Glutamatergic neuron (in vitro differentiated cells): ENCODE measurements at regions not wholly inside any gene's neighbourhood (a gene's known extent, or its start where the extent isn't known, plus 50 kb on each side); places are given as distances from the start of the nearest gene placed in this dataset.

ENCODE experiments used
- DNase-seq: peaks from one replicate; pipeline ENCODE4 v3.0.0; 2022
- H3K27ac Mint-ChIP-seq: one replicate; pipeline ENCODE4 v1.8.0; 2020; ENCODE audit warnings: mild to moderate bottlenecking, mixed read lengths, inconsistent platforms; ENCODE audit not compliant: unreplicated experiment
- H3K27me3 Mint-ChIP-seq: one replicate; pipeline ENCODE4 v1.8.0; 2020; ENCODE audit warnings: mild to moderate bottlenecking, moderate library complexity, mixed read lengths, inconsistent platforms; ENCODE audit not compliant: unreplicated experiment
- H3K36me3 Mint-ChIP-seq: one replicate; pipeline ENCODE4 v1.8.0; 2020; ENCODE audit warnings: mild to moderate bottlenecking, mixed read lengths, inconsistent platforms; ENCODE audit not compliant: unreplicated experiment
- H3K4me1 Mint-ChIP-seq: one replicate; pipeline ENCODE4 v1.8.0; 2020; ENCODE audit warnings: mild to moderate bottlenecking, low read depth, mixed read lengths, inconsistent platforms; ENCODE audit not compliant: unreplicated experiment
- H3K4me3 Mint-ChIP-seq: one replicate; pipeline ENCODE4 v1.8.0; 2020; ENCODE audit warnings: mild to moderate bottlenecking, mixed read lengths, inconsistent platforms; ENCODE audit not compliant: unreplicated experiment
- H3K9me3 Mint-ChIP-seq: one replicate; pipeline ENCODE4 v1.8.0; 2020; ENCODE audit warnings: mild to moderate bottlenecking, moderate library complexity, mixed read lengths, inconsistent platforms; ENCODE audit not compliant: unreplicated experiment
- TF ChIP-seq, protein P1 (sequence below): fragments of 200-600 bp; sonication (generic); IDR thresholded peaks from one replicate; pipeline ENCODE4 v1.5.0; 2021; ENCODE audit not compliant: partially characterized antibody, unreplicated experiment

DNA sequence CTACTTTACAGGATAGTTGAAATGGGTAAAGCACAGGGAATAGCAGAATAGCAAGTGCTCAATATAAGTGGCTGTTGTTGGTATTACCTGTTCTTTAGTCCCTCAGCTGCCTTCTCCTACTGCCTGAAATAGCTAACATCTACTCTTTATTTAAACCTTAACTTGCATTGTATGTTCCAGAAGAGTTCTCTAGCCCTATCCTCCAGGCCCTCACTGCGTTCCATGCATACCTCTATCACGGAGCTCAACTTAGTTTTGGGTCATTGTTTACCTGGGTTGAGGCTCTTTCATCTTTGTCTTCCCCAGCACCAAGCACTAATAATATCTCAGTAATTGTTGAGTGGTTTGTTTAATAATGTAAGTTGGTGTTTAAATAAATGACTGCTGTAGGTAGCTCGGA is 242.2 kb upstream of the FANCL start:
- Mint-ChIP-seq H3K9me3 (no peaks in the 10 kb centered on the region), H3K36me3 (peaks cover 7% of the 10 kb centered on the region), H3K27ac (no peak overlapping the region), H3K4me1 (no peaks in the 10 kb centered on the region), H3K27me3 (peaks cover 2% of the 10 kb centered on the region), H3K4me3 (no peak overlapping the region)
- TF ChIP-seq, protein P1, sequence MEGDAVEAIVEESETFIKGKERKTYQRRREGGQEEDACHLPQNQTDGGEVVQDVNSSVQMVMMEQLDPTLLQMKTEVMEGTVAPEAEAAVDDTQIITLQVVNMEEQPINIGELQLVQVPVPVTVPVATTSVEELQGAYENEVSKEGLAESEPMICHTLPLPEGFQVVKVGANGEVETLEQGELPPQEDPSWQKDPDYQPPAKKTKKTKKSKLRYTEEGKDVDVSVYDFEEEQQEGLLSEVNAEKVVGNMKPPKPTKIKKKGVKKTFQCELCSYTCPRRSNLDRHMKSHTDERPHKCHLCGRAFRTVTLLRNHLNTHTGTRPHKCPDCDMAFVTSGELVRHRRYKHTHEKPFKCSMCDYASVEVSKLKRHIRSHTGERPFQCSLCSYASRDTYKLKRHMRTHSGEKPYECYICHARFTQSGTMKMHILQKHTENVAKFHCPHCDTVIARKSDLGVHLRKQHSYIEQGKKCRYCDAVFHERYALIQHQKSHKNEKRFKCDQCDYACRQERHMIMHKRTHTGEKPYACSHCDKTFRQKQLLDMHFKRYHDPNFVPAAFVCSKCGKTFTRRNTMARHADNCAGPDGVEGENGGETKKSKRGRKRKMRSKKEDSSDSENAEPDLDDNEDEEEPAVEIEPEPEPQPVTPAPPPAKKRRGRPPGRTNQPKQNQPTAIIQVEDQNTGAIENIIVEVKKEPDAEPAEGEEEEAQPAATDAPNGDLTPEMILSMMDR, result no peak
- no peak for DNase-seq

DNA sequence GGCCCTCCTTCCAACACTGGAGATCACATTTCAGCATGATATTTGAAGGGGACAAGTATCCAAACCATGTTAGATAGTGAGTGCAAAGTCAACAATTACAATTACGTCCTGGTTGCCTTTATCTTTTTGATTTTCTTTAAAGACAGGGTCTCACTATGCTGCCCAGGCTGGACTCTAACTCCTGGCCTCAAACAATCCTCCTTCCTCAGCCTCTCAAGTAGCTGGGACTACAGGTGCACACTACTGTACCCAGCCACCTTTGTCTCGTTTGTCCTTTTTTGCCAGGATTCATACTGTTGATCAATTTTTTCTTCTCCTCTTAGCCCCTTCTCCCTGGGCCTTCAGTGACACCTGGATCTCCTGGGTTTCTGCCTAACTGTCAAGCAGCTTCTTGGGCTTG is 240.5 kb upstream of the FANCL start:
- no peak overlapping the region for H3K27ac Mint-ChIP-seq
- no peaks in the 10 kb centered on the region for H3K27me3 Mint-ChIP-seq
- H3K9me3 Mint-ChIP-seq, result no peaks in the 10 kb centered on the region
- TF ChIP-seq, protein P1, result no peak
- DNase-seq, result no peak
- H3K36me3 Mint-ChIP-seq, result peaks cover under 1% of the 10 kb centered on the region
- no peak overlapping the region for H3K4me3 Mint-ChIP-seq
- no peaks in the 10 kb centered on the region for H3K4me1 Mint-ChIP-seq

DNA sequence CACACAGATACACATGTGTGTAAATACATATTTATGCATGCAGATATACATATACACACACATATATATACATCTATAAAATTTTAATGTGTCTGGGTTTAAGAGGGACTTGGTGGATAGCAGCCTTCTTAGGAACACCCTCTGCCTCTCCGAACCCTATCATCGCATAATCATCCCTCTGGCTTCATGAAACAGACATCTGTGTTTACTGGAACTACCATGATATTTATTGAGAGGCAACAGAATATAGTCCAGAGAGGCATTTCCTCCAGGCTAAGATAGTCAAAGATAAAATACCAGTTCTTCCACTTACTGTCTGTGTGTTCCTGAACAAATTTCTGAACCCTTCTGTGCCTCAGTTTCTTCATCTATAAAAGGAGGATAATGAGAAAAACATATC is 239.0 kb upstream of the FANCL start:
- TF ChIP-seq, protein P1, result no peak
- Mint-ChIP-seq H3K27ac (no peak overlapping the region), H3K4me3 (no peak overlapping the region), H3K4me1 (no peaks in the 10 kb centered on the region), H3K9me3 (no peaks in the 10 kb centered on the region), H3K27me3 (no peaks in the 10 kb centered on the region), H3K36me3 (no peaks in the 10 kb centered on the region)
- DNase-seq, result no peak

DNA sequence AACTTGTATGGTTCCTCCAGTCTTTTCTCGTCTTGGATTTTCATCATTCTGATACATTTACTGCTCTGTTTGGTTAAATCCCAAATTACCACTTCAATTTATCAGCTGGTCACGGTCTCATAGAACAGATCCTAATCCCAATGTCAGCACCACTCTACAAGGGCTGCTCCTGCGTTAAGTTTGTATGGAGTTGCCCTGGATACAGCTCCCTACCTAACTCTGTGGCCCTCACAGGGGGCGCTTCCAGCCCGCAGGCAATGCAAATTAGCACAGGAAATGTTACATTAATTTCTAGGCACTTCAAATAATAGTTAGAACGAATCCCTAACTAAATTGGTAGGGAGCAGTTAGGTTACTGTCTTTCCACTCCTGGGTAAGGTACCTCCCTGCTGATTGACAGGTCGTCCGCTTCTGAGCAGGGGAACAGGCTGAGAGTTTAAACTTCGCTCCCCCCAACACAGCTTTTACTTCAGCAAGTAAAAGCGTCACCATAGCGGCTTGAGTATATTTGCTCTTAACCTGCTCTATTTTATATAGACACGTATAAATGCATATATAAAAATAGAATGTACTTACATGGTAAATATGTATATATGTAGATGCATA is 238.5 kb upstream of the FANCL start:
- TF ChIP-seq, protein P1, result no peak
- no peaks in the 10 kb centered on the region for H3K27me3 Mint-ChIP-seq
- no peaks in the 10 kb centered on the region for H3K36me3 Mint-ChIP-seq
- no peak overlapping the region for H3K4me3 Mint-ChIP-seq
- H3K27ac Mint-ChIP-seq, result no peak overlapping the region
- H3K9me3 Mint-ChIP-seq, result no peaks in the 10 kb centered on the region
- no peaks in the 10 kb centered on the region for H3K4me1 Mint-ChIP-seq
- no peak for DNase-seq

DNA sequence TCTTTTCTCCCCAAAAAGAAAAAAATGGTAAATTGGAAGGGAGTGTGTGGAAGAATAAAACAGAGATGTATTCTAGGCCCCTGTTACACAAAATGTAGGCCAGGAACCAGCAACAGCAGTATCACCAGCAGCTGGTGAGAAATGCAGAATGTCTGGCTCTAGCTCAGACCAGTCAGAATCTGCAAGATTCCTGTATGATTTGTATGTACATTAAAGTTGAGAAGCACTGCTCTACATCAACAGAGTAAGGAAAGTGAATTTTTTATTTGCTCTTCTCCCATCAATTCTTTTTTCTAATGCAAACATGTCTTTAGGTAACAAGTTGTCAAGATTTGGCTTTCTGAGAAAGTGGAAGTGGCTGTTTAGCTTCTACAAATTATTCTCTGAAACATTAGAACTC is 235.4 kb upstream of the FANCL start:
- H3K9me3 Mint-ChIP-seq, result peaks cover 2% of the 10 kb centered on the region
- no peak overlapping the region for H3K4me3 Mint-ChIP-seq

More for the DNA sequence above, 235.4 kb upstream of the FANCL start:
- Mint-ChIP-seq H3K27ac (no peak overlapping the region), H3K27me3 (no peaks in the 10 kb centered on the region), H3K36me3 (peaks cover 10% of the 10 kb centered on the region), H3K4me1 (no peaks in the 10 kb centered on the region)
- TF ChIP-seq, protein P1, result no peak
- no peak for DNase-seq
